ENCODE measurements at regions not wholly inside any gene's neighbourhood (a gene's known extent, or its start where the extent isn't known, plus 50 kb on each side); places are given as distances from the start of the nearest gene placed in this dataset.

DNA sequence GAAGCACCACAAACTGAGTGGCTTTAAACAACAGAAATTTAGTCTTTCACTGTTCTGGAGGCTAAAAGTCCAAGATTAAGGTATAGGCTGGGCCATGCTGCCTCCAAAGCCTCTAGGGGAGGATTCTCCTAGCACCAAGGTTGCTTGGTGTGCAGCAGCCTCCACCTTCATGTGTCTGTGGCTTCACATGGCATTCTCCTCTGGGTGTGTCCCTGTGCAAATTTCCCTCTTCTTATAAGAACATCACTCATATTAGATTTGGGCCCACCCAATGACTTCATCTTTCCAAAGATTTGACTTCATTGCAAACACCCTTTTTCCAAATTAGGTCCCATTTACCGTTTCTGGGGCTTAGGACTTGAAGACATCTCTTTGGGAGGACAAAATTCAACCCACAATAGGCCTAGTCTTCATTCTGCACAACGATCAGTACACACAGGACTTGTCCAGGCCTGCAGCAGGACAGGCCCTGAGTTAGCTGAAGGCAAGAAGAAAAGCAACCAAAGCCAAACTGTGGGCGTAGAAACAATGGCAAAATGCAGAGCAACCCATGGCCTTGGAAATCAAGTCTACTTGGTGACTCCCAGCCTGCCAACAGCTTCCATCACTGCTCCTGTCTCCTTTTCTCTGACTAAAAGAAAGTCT lies 521.2 kb upstream of the NBEA start:
- Histone ChIP-seq H2AFZ (ENCODE audit: low read depth) (no peak overlapping the region), H3K4me2 (no peak overlapping the region), H3K27me3 (ENCODE audit: insufficient read depth, low read depth) (no peaks in the 10 kb centered on the region), H3K9ac (no peak overlapping the region), H3K27ac (no peak overlapping the region), H3K4me1 (ENCODE audit: low read depth, poor library complexity, severe bottlenecking) (no peaks in the 10 kb centered on the region), H3K4me3 (IDR thresholded peaks at IDR 0.05; ENCODE audit: insufficient read depth, low read depth, low read length) (no peak overlapping the region), H3K79me2 (ENCODE audit: insufficient read depth, low read depth) (no peaks in the 10 kb centered on the region), H3K36me3 (ENCODE audit: insufficient read depth) (no peaks in the 10 kb centered on the region), H4K20me1 (ENCODE audit: insufficient read depth) (no peaks in the 10 kb centered on the region)
- TF ChIP-seq, protein P1, sequence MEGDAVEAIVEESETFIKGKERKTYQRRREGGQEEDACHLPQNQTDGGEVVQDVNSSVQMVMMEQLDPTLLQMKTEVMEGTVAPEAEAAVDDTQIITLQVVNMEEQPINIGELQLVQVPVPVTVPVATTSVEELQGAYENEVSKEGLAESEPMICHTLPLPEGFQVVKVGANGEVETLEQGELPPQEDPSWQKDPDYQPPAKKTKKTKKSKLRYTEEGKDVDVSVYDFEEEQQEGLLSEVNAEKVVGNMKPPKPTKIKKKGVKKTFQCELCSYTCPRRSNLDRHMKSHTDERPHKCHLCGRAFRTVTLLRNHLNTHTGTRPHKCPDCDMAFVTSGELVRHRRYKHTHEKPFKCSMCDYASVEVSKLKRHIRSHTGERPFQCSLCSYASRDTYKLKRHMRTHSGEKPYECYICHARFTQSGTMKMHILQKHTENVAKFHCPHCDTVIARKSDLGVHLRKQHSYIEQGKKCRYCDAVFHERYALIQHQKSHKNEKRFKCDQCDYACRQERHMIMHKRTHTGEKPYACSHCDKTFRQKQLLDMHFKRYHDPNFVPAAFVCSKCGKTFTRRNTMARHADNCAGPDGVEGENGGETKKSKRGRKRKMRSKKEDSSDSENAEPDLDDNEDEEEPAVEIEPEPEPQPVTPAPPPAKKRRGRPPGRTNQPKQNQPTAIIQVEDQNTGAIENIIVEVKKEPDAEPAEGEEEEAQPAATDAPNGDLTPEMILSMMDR (conservative IDR thresholded peaks at IDR 0.05; ENCODE audit: low read depth, low read length): no peak

DNA sequence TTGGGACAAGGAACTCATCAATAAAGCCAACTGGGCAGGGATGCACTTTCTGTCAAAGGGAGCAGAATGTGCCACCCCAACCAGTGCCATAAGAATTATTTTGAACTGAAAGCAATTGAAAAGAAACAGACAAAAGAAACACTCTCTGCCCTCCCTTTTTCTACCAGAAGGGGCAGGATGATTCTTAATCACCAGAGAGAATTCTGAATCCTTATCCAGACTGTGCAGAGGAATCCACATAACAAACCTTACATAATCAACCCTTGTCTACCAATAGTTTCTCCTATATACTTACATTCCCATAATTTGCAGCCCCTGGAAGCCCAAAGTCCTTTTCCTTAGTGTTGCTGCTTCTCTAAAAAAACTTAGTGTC lies 520.7 kb upstream of the NBEA start:
- H3K9ac ChIP-seq: no peak overlapping the region
- no peaks in the 10 kb centered on the region for H3K4me1 ChIP-seq (ENCODE audit: low read depth, poor library complexity, severe bottlenecking)
- TF ChIP-seq, protein P1 (conservative IDR thresholded peaks at IDR 0.05; ENCODE audit: low read depth, low read length): no peak
- no peaks in the 10 kb centered on the region for H3K27me3 ChIP-seq (ENCODE audit: insufficient read depth, low read depth)
- no peak overlapping the region for H3K4me3 ChIP-seq (IDR thresholded peaks at IDR 0.05; ENCODE audit: insufficient read depth, low read depth, low read length)
- no peak overlapping the region for H3K27ac ChIP-seq
- no peaks in the 10 kb centered on the region for H3K36me3 ChIP-seq (ENCODE audit: insufficient read depth)
- no peak overlapping the region for H3K4me2 ChIP-seq
- H2AFZ ChIP-seq (ENCODE audit: low read depth): no peak overlapping the region
- H4K20me1 ChIP-seq (ENCODE audit: insufficient read depth): no peaks in the 10 kb centered on the region
- no peaks in the 10 kb centered on the region for H3K79me2 ChIP-seq (ENCODE audit: insufficient read depth, low read depth)

DNA sequence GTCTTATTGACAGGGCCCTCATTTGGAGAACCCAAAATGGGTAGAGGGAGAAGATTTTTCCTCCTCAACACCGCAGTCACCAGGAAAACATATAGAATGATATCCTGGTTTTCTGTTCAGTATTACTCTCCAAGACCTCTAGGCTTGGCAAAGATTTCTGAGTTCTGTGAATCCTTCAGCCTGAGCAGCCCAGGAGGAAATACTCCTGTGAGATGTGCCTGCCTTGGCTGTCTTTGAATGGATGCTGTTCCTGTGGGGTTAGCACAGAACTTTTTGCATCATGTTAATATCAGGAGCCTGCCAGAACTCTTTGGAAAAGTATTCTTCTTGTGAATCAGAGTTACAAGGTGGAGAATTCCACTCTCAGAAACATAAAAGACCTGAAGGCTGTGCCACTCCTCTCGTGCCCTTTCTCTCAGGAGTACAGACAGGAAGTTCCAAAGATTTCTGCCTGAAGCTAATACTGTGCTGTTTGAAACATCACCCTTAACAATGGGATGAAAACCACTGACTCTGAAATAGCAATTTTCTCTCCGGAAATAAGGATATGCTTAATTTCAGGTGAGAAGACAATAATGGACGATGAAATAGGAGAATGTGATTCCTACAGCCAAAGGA lies 520.1 kb upstream of the NBEA start:
- H3K4me2 ChIP-seq: no peak overlapping the region
- H3K36me3 ChIP-seq (ENCODE audit: insufficient read depth): no peaks in the 10 kb centered on the region
- no peak overlapping the region for H3K9ac ChIP-seq
- TF ChIP-seq, protein P1 (conservative IDR thresholded peaks at IDR 0.05; ENCODE audit: low read depth, low read length): no peak
- H3K27me3 ChIP-seq (ENCODE audit: insufficient read depth, low read depth): no peaks in the 10 kb centered on the region
- H3K4me1 ChIP-seq (ENCODE audit: low read depth, poor library complexity, severe bottlenecking): no peaks in the 10 kb centered on the region
- no peak overlapping the region for H3K4me3 ChIP-seq (IDR thresholded peaks at IDR 0.05; ENCODE audit: insufficient read depth, low read depth, low read length)
- no peaks in the 10 kb centered on the region for H4K20me1 ChIP-seq (ENCODE audit: insufficient read depth)
- no peak overlapping the region for H3K27ac ChIP-seq
- H3K79me2 ChIP-seq (ENCODE audit: insufficient read depth, low read depth): no peaks in the 10 kb centered on the region
- H2AFZ ChIP-seq (ENCODE audit: low read depth): no peak overlapping the region

DNA sequence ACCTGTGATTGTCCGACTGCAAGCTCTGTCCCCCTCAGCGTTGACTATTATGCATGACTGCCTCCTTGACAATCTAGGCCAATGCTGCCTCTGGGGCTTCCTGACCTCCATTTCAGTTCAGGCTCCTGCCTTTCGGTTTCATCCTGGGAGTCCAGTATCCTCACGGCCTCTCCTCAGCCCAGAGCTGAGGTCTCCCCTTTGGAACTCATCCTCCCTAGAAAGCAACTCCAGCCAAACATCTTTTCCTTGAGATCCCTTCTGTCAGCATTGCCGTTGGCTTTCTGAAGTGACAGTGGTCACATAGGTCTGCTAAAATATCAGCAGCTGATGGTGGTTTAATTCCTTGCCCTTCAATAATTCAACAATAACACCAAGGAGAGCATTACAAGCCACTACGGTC lies 519.1 kb upstream of the NBEA start:
- no peak overlapping the region for H3K4me3 ChIP-seq (IDR thresholded peaks at IDR 0.05; ENCODE audit: insufficient read depth, low read depth, low read length)
- no peaks in the 10 kb centered on the region for H3K79me2 ChIP-seq (ENCODE audit: insufficient read depth, low read depth)
- no peaks in the 10 kb centered on the region for H4K20me1 ChIP-seq (ENCODE audit: insufficient read depth)
- no peak overlapping the region for H2AFZ ChIP-seq (ENCODE audit: low read depth)
- H3K36me3 ChIP-seq (ENCODE audit: insufficient read depth): no peaks in the 10 kb centered on the region
- no peaks in the 10 kb centered on the region for H3K27me3 ChIP-seq (ENCODE audit: insufficient read depth, low read depth)
- H3K27ac ChIP-seq: no peak overlapping the region
- TF ChIP-seq, protein P1 (conservative IDR thresholded peaks at IDR 0.05; ENCODE audit: low read depth, low read length): no peak
- no peak overlapping the region for H3K4me2 ChIP-seq
- H3K9ac ChIP-seq: no peak overlapping the region
- H3K4me1 ChIP-seq (ENCODE audit: low read depth, poor library complexity, severe bottlenecking): no peaks in the 10 kb centered on the region

Data from KMS-11 (cell line).